Epithelial cell of esophagus (primary cell): ENCODE measurements at regions not wholly inside any gene's neighbourhood (a gene's known extent, or its start where the extent isn't known, plus 50 kb on each side); places are given as distances from the start of the nearest gene placed in this dataset.

Experiments used
- DNase-seq: peaks from one replicate; pipeline ENCODE4 v3.0.0; 2010; ENCODE audit warnings: low read depth
- H3K4me3 ChIP-seq: 2 replicates; pipeline ENCODE4 v1.5.1; 2011; ENCODE audit warnings: mild to moderate bottlenecking, low read length, control low read depth
- CTCF ChIP-seq: IDR thresholded peaks from 2 replicates; pipeline ENCODE4 v1.5.1; 2011; ENCODE audit warnings: low read depth, mild to moderate bottlenecking, low read length, control low read depth, inconsistent platforms; ENCODE audit not compliant: insufficient read depth; ENCODE audit errors: missing control alignments

GRCh38 chr15:62352817-62353216, 187.7 kb upstream of the C2CD4B start:
- DNase-seq, result no peak
- H3K4me3 ChIP-seq, result no peak overlapping the region
- no peak for TF ChIP-seq CTCF

GRCh38 chr15:62357431-62357830, 192.3 kb upstream of the C2CD4B start:
- H3K4me3 ChIP-seq, result no peak overlapping the region
- TF ChIP-seq CTCF, result no peak
- no peak for DNase-seq

- DNase-seq, result no peak
- no peak for TF ChIP-seq CTCF
- H3K4me3 ChIP-seq, result no peak overlapping the region
Observed at GRCh38 chr15:62359416-62359815, 194.3 kb upstream of the C2CD4B start.

- no peak for TF ChIP-seq CTCF
- no peak overlapping the region for H3K4me3 ChIP-seq
- DNase-seq, result no peak
Observed at GRCh38 chr15:62360332-62361097, 195.4 kb upstream of the C2CD4B start.

- no peak for TF ChIP-seq CTCF
- no peak for DNase-seq
- no peak overlapping the region for H3K4me3 ChIP-seq
Observed at GRCh38 chr15:62362144-62362543, 197.1 kb upstream of the C2CD4B start.

GRCh38 chr15:62362608-62363007, 197.5 kb upstream of the C2CD4B start:
- H3K4me3 ChIP-seq, result no peak overlapping the region
- TF ChIP-seq CTCF, result no peak
- peak; percentile 16 for DNase-seq

- no peak for DNase-seq
- H3K4me3 ChIP-seq, result no peak overlapping the region
- TF ChIP-seq CTCF, result no peak
Observed at GRCh38 chr15:62363913-62364312, 198.8 kb upstream of the C2CD4B start.
